Bronchial epithelial cell (primary cell): ENCODE measurements at regions not wholly inside any gene's neighbourhood (a gene's known extent, or its start where the extent isn't known, plus 50 kb on each side); places are given as distances from the start of the nearest gene placed in this dataset.

Experiments
- DNase-seq: peaks from one replicate; pipeline ENCODE4 v3.0.0-alpha.2; 2010; ENCODE audit warnings: low read depth
- FAIRE-seq: peaks from 2 replicates; lab custom pipeline; 2011; peaks lifted over from hg19 to GRCh38; lab: Jason Lieb, UNC
- H3K27me3 ChIP-seq: 2 replicates; pipeline ENCODE4 v1.5.1; 2011; ENCODE audit warnings: low read length; ENCODE audit not compliant: control insufficient read depth, insufficient read depth
- H3K36me3 ChIP-seq: 2 replicates; pipeline ENCODE4 v1.5.1; 2011; ENCODE audit warnings: low read length; ENCODE audit not compliant: control insufficient read depth, insufficient read depth
- H3K4me3 ChIP-seq: 2 replicates; pipeline ENCODE4 v1.5.1; 2011; ENCODE audit warnings: mild to moderate bottlenecking, low read depth, low read length, control low read depth
- TF ChIP-seq, protein P1 (sequence below): IDR thresholded peaks from 2 replicates; pipeline ENCODE4 v1.5.1; 2011; ENCODE audit warnings: mild to moderate bottlenecking, moderate library complexity, low read length, control low read depth, inconsistent platforms; ENCODE audit not compliant: insufficient read depth, severe bottlenecking

GRCh38 chr18:73258375-73259087, 390.7 kb upstream of the NETO1 start:
- no peaks in the 10 kb centered on the region for H3K36me3 ChIP-seq
- TF ChIP-seq, protein P1, sequence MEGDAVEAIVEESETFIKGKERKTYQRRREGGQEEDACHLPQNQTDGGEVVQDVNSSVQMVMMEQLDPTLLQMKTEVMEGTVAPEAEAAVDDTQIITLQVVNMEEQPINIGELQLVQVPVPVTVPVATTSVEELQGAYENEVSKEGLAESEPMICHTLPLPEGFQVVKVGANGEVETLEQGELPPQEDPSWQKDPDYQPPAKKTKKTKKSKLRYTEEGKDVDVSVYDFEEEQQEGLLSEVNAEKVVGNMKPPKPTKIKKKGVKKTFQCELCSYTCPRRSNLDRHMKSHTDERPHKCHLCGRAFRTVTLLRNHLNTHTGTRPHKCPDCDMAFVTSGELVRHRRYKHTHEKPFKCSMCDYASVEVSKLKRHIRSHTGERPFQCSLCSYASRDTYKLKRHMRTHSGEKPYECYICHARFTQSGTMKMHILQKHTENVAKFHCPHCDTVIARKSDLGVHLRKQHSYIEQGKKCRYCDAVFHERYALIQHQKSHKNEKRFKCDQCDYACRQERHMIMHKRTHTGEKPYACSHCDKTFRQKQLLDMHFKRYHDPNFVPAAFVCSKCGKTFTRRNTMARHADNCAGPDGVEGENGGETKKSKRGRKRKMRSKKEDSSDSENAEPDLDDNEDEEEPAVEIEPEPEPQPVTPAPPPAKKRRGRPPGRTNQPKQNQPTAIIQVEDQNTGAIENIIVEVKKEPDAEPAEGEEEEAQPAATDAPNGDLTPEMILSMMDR: no peak
- no peaks in the 10 kb centered on the region for H3K27me3 ChIP-seq
- FAIRE-seq: no peak
- no peak overlapping the region for H3K4me3 ChIP-seq
- no peak for DNase-seq

GRCh38 chr18:73254564-73254963, 386.8 kb upstream of the NETO1 start:
- no peak for FAIRE-seq
- TF ChIP-seq, protein P1: no peak
- no peak for DNase-seq
- Histone ChIP-seq H3K4me3 (no peak overlapping the region), H3K27me3 (no peaks in the 10 kb centered on the region), H3K36me3 (no peaks in the 10 kb centered on the region)

DNA sequence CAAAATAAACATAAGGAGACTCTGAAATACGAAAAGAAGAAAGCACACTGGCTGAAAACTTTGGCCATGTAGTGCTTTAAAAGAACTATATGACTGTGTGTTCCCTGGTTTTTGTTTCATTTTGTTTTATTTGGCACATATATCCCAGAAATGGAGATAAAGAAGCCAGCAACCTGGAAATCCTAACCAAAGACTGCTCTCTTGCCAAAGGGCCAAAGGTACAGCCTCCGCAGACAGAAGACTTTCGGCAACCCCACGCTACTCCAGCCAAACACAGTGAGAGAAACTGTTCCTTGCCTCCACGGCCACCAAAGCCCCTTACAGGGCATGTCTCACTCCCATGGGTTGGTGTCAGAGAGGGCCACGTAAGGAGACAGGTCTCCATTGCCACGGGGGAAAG, 381.2 kb upstream of the NETO1 start:
- FAIRE-seq: no peak
- TF ChIP-seq, protein P1: no peak
- Histone ChIP-seq H3K36me3 (no peaks in the 10 kb centered on the region), H3K27me3 (no peaks in the 10 kb centered on the region), H3K4me3 (no peak overlapping the region)
- DNase-seq: no peak

DNA sequence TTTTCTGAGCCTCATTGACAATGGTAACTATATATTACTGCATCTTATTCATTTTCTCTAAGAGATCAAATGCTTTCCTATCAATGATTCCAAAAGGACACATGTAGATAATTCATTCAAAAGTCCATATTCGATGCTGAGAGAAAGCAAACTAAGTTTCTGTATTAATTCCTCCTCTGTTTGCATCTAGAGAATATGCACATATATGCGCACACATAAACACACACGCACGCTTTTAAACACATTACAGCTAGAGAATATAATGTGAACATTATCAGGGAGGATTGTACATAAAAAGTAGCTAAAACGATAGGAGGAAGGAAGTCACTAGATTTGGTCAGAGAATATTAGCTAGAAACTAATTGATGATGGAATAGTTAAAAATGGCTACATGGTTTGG, 379.0 kb upstream of the NETO1 start:
- FAIRE-seq: no peak
- TF ChIP-seq, protein P1: no peak
- Histone ChIP-seq H3K36me3 (no peaks in the 10 kb centered on the region), H3K4me3 (no peak overlapping the region), H3K27me3 (no peaks in the 10 kb centered on the region)
- DNase-seq: no peak

DNA sequence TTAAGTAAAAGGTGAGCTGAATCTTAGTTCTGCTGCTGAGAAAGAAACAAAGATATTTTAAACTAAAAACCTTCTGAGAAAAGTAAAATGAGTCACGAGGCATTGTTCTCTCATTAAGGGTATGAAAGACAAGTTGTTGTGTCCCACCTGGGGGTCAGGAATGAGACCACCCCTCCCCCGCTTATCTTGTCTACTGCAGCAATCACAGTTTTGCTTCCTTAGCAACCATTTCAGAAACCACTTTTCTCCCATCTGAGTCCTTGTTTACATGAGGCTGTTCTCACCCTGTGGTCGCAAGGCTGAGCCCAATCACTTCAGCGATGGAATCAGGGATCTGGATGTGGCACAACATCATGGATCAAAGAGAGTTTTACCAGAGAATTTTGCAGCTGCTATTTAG, 377.6 kb upstream of the NETO1 start:
- DNase-seq (no peak), FAIRE-seq (no peak)
- Histone ChIP-seq H3K36me3 (no peaks in the 10 kb centered on the region), H3K27me3 (no peaks in the 10 kb centered on the region), H3K4me3 (no peak overlapping the region)
- TF ChIP-seq, protein P1: no peak

GRCh38 chr18:73244401-73244800, 376.6 kb upstream of the NETO1 start:
- TF ChIP-seq, protein P1: no peak
- H3K27me3 ChIP-seq: no peaks in the 10 kb centered on the region
- FAIRE-seq: no peak
- no peak overlapping the region for H3K4me3 ChIP-seq
- DNase-seq: peak; percentile 25
- H3K36me3 ChIP-seq: no peaks in the 10 kb centered on the region
